ENCODE measurements at regions not wholly inside any gene's neighbourhood (a gene's known extent, or its start where the extent isn't known, plus 50 kb on each side); places are given as distances from the start of the nearest gene placed in this dataset.
A peak's percentile ranks its signal among the peaks of the same experiment; 100 is the strongest.

- peak; percentile 60 for TF ChIP-seq CTCF (conservative IDR thresholded peaks at IDR 0.05; ENCODE audit: low read depth, low read length)
- DNase-seq (ENCODE audit: low read depth): no peak
- H3K4me3 ChIP-seq (ENCODE audit: low read depth, low read length): no peak overlapping the region
Observed at GRCh38 chr7:124276005-124276622, 243.2 kb upstream of the TMEM229A start.

GRCh38 chr7:124275411-124275810 lies 242.5 kb upstream of the TMEM229A start:
- TF ChIP-seq CTCF (conservative IDR thresholded peaks at IDR 0.05; ENCODE audit: low read depth, low read length): no peak
- DNase-seq (ENCODE audit: low read depth): no peak
- H3K4me3 ChIP-seq (ENCODE audit: low read depth, low read length): no peak overlapping the region

- no peak overlapping the region for H3K4me3 ChIP-seq (ENCODE audit: low read depth, low read length)
- DNase-seq (ENCODE audit: low read depth): no peak
- TF ChIP-seq CTCF (conservative IDR thresholded peaks at IDR 0.05; ENCODE audit: low read depth, low read length): no peak
Observed at GRCh38 chr7:124269774-124270173, 236.9 kb upstream of the TMEM229A start.

GRCh38 chr7:124267154-124267553 lies 234.3 kb upstream of the TMEM229A start:
- DNase-seq (ENCODE audit: low read depth): no peak
- TF ChIP-seq CTCF (conservative IDR thresholded peaks at IDR 0.05; ENCODE audit: low read depth, low read length): no peak
- H3K4me3 ChIP-seq (ENCODE audit: low read depth, low read length): no peak overlapping the region

GRCh38 chr7:124263232-124263827 lies 230.5 kb upstream of the TMEM229A start:
- TF ChIP-seq CTCF (conservative IDR thresholded peaks at IDR 0.05; ENCODE audit: low read depth, low read length): no peak
- peak; percentile 26 for DNase-seq (ENCODE audit: low read depth)
- H3K4me3 ChIP-seq (ENCODE audit: low read depth, low read length): no peak overlapping the region

- TF ChIP-seq CTCF (conservative IDR thresholded peaks at IDR 0.05; ENCODE audit: low read depth, low read length): no peak
- no peak overlapping the region for H3K4me3 ChIP-seq (ENCODE audit: low read depth, low read length)
- DNase-seq (ENCODE audit: low read depth): no peak
Observed at GRCh38 chr7:124261710-124262109, 228.8 kb upstream of the TMEM229A start.
